SU-DHL-6 (cell line): ENCODE measurements at regions not wholly inside any gene's neighbourhood (a gene's known extent, or its start where the extent isn't known, plus 50 kb on each side); places are given as distances from the start of the nearest gene placed in this dataset.

Source experiments
- EZH2phosphoT487 ChIP-seq: fragments of 200-600 bp; sonication (generic), shearing (Covaris generic); conservative IDR thresholded peaks from 2 replicates; pipeline ENCODE4 v1.6.1; 2018; ENCODE audit warnings: mild to moderate bottlenecking, antibody characterized with exemption, low read length, moderate library complexity, mixed read lengths
- TF ChIP-seq, protein P1 (sequence below): fragments of 200-600 bp; sonication (generic); IDR thresholded peaks from one replicate; pipeline ENCODE4 v1.5.1; 2017; ENCODE audit warnings: antibody characterized with exemption, mild to moderate bottlenecking, low read length, moderate library complexity; ENCODE audit not compliant: insufficient read depth, poor library complexity, severe bottlenecking

DNA sequence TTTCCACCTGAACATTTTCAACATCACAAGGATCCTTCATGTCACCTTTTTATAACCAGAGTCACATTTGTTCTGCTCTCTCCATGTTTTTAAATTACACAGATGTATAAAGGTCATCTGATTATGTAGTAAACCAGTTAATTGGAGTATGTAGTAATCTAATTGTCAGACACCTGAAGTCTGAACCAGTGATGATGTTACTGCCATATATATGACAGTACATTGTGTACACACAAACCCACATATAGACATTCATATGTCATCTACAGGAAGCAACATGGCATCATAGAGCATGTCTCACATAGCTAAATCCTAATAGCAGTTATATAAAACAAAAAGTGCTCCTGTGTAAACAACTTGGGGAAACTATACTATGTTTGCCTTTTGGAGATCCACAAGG is 95.9 kb upstream of the PRR23C start:
- TF ChIP-seq, protein P1, sequence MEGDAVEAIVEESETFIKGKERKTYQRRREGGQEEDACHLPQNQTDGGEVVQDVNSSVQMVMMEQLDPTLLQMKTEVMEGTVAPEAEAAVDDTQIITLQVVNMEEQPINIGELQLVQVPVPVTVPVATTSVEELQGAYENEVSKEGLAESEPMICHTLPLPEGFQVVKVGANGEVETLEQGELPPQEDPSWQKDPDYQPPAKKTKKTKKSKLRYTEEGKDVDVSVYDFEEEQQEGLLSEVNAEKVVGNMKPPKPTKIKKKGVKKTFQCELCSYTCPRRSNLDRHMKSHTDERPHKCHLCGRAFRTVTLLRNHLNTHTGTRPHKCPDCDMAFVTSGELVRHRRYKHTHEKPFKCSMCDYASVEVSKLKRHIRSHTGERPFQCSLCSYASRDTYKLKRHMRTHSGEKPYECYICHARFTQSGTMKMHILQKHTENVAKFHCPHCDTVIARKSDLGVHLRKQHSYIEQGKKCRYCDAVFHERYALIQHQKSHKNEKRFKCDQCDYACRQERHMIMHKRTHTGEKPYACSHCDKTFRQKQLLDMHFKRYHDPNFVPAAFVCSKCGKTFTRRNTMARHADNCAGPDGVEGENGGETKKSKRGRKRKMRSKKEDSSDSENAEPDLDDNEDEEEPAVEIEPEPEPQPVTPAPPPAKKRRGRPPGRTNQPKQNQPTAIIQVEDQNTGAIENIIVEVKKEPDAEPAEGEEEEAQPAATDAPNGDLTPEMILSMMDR = no peak
- TF ChIP-seq EZH2phosphoT487 = no peak
